Effector memory CD4-positive, alpha-beta T cell (primary cell): ENCODE measurements at regions not wholly inside any gene's neighbourhood (a gene's known extent, or its start where the extent isn't known, plus 50 kb on each side); places are given as distances from the start of the nearest gene placed in this dataset.

ENCODE experiments used
- DNase-seq, 3 donors: peaks; one replicate each; pipeline ENCODE4 v3.0.0-alpha.2; 2020
- H3K27ac ChIP-seq: 2 replicates; pipeline ENCODE4 v1.7.0; 2013; ENCODE audit warnings: mild to moderate bottlenecking, low read length, moderate library complexity; ENCODE audit not compliant: insufficient read depth, poor library complexity, severe bottlenecking
- H3K27me3 ChIP-seq: replicated peaks from 2 replicates; pipeline ENCODE4 v1.7.0; 2013; ENCODE audit warnings: mild to moderate bottlenecking, low read length; ENCODE audit not compliant: insufficient read depth, control insufficient read depth, poor library complexity, severe bottlenecking
- H3K36me3 ChIP-seq: 2 replicates; pipeline ENCODE4 v1.7.0; 2013; ENCODE audit warnings: mild to moderate bottlenecking, low read length, moderate library complexity; ENCODE audit not compliant: control insufficient read depth, insufficient read depth
- H3K4me1 ChIP-seq: 2 replicates; pipeline ENCODE4 v1.7.0; 2013; ENCODE audit warnings: low read length, mild to moderate bottlenecking; ENCODE audit not compliant: control insufficient read depth, insufficient read depth, poor library complexity, severe bottlenecking
- H3K4me3 ChIP-seq: 2 replicates; pipeline ENCODE4 v1.7.0; 2013; ENCODE audit warnings: low read length, low read depth, mild to moderate bottlenecking; ENCODE audit not compliant: insufficient read depth, poor library complexity, severe bottlenecking
- H3K9me3 ChIP-seq: 2 replicates; pipeline ENCODE4 v1.7.0; 2013; ENCODE audit warnings: mild to moderate bottlenecking, low read length, moderate library complexity; ENCODE audit not compliant: control insufficient read depth

- Histone ChIP-seq H3K27ac (no peak overlapping the region), H3K4me3 (no peak overlapping the region), H3K36me3 (no peaks in the 10 kb centered on the region), H3K9me3 (no peaks in the 10 kb centered on the region), H3K27me3 (no peaks in the 10 kb centered on the region), H3K4me1 (no peaks in the 10 kb centered on the region)
- no peak for DNase-seq
These were observed 136.9 kb downstream of the SCARB1 start for GRCh38 chr12:124726596-124727263.

- no peaks in the 10 kb centered on the region for H3K4me1 ChIP-seq
- no peaks in the 10 kb centered on the region for H3K9me3 ChIP-seq
- no peak for DNase-seq
- no peak overlapping the region for H3K27ac ChIP-seq
- no peak overlapping the region for H3K4me3 ChIP-seq
- H3K36me3 ChIP-seq = no peaks in the 10 kb centered on the region
- no peaks in the 10 kb centered on the region for H3K27me3 ChIP-seq
These were observed 137.9 kb downstream of the SCARB1 start for GRCh38 chr12:124725597-124726237.

- no peaks in the 10 kb centered on the region for H3K9me3 ChIP-seq
- no peak overlapping the region for H3K27ac ChIP-seq
- DNase-seq = no peak
- no peaks in the 10 kb centered on the region for H3K27me3 ChIP-seq
- H3K4me3 ChIP-seq = no peak overlapping the region
- no peaks in the 10 kb centered on the region for H3K4me1 ChIP-seq
- no peaks in the 10 kb centered on the region for H3K36me3 ChIP-seq
These were observed 138.6 kb downstream of the SCARB1 start for GRCh38 chr12:124725099-124725498.

- H3K4me1 ChIP-seq = no peaks in the 10 kb centered on the region
- H3K36me3 ChIP-seq = no peaks in the 10 kb centered on the region
- no peak overlapping the region for H3K27ac ChIP-seq
- no peaks in the 10 kb centered on the region for H3K27me3 ChIP-seq
- no peaks in the 10 kb centered on the region for H3K9me3 ChIP-seq
- H3K4me3 ChIP-seq = no peak overlapping the region
- DNase-seq = no peak
These were observed 140.8 kb downstream of the SCARB1 start for GRCh38 chr12:124722878-124723277.

GRCh38 chr12:124721501-124722162 lies 142.0 kb downstream of the SCARB1 start:
- no peaks in the 10 kb centered on the region for H3K9me3 ChIP-seq
- H3K27me3 ChIP-seq = no peaks in the 10 kb centered on the region
- H3K4me3 ChIP-seq = no peak overlapping the region
- H3K4me1 ChIP-seq = no peaks in the 10 kb centered on the region
- H3K27ac ChIP-seq = no peak overlapping the region
- DNase-seq = no peak
- no peaks in the 10 kb centered on the region for H3K36me3 ChIP-seq

- Histone ChIP-seq H3K36me3 (no peaks in the 10 kb centered on the region), H3K27ac (no peak overlapping the region), H3K4me1 (no peaks in the 10 kb centered on the region), H3K9me3 (no peaks in the 10 kb centered on the region), H3K27me3 (no peaks in the 10 kb centered on the region), H3K4me3 (no peak overlapping the region)
- no peak for DNase-seq
These were observed 142.8 kb downstream of the SCARB1 start for GRCh38 chr12:124720681-124721500.

GRCh38 chr12:124720004-124720680 lies 143.5 kb downstream of the SCARB1 start:
- DNase-seq = no peak
- no peaks in the 10 kb centered on the region for H3K27me3 ChIP-seq
- no peaks in the 10 kb centered on the region for H3K36me3 ChIP-seq
- H3K27ac ChIP-seq = no peak overlapping the region
- H3K4me1 ChIP-seq = no peaks in the 10 kb centered on the region
- no peak overlapping the region for H3K4me3 ChIP-seq
- H3K9me3 ChIP-seq = no peaks in the 10 kb centered on the region

GRCh38 chr12:124719231-124719630 lies 144.4 kb downstream of the SCARB1 start:
- DNase-seq = no peak
- H3K27ac ChIP-seq = no peak overlapping the region
- H3K4me1 ChIP-seq = no peaks in the 10 kb centered on the region
- H3K9me3 ChIP-seq = no peaks in the 10 kb centered on the region
- no peaks in the 10 kb centered on the region for H3K27me3 ChIP-seq
- H3K4me3 ChIP-seq = no peak overlapping the region
- H3K36me3 ChIP-seq = no peaks in the 10 kb centered on the region

GRCh38 chr12:124718458-124718857 lies 145.2 kb downstream of the SCARB1 start:
- Histone ChIP-seq H3K36me3 (no peaks in the 10 kb centered on the region), H3K27ac (no peak overlapping the region), H3K9me3 (no peaks in the 10 kb centered on the region), H3K27me3 (no peaks in the 10 kb centered on the region), H3K4me3 (no peak overlapping the region), H3K4me1 (no peaks in the 10 kb centered on the region)
- no peak for DNase-seq
